ENCODE measurements at regions not wholly inside any gene's neighbourhood (a gene's known extent, or its start where the extent isn't known, plus 50 kb on each side); places are given as distances from the start of the nearest gene placed in this dataset.
"Not testable (repeated sequence)": the region's sequence is repeated elsewhere in the genome, so short reads cannot be mapped to it uniquely, and the experiment has no call there.

- DNase-seq = no peak
Observed at GRCh38 chr2:57368190-57368589, 678.4 kb upstream of the VRK2 start.

- DNase-seq = no peak
Observed at GRCh38 chr2:57370882-57371585, 675.6 kb upstream of the VRK2 start.

- DNase-seq = no peak
Observed at GRCh38 chr2:57372237-57372984, 674.2 kb upstream of the VRK2 start.

- DNase-seq = no peak
Observed at GRCh38 chr2:57373530-57373929, 673.1 kb upstream of the VRK2 start.

- DNase-seq = no peak
Observed at GRCh38 chr2:57376985-57377384, 669.6 kb upstream of the VRK2 start.

- DNase-seq = no peak
Observed at GRCh38 chr2:57386305-57386704, 660.3 kb upstream of the VRK2 start.

GRCh38 chr2:57396355-57397098, 650.1 kb upstream of the VRK2 start:
- DNase-seq = no peak

DNA sequence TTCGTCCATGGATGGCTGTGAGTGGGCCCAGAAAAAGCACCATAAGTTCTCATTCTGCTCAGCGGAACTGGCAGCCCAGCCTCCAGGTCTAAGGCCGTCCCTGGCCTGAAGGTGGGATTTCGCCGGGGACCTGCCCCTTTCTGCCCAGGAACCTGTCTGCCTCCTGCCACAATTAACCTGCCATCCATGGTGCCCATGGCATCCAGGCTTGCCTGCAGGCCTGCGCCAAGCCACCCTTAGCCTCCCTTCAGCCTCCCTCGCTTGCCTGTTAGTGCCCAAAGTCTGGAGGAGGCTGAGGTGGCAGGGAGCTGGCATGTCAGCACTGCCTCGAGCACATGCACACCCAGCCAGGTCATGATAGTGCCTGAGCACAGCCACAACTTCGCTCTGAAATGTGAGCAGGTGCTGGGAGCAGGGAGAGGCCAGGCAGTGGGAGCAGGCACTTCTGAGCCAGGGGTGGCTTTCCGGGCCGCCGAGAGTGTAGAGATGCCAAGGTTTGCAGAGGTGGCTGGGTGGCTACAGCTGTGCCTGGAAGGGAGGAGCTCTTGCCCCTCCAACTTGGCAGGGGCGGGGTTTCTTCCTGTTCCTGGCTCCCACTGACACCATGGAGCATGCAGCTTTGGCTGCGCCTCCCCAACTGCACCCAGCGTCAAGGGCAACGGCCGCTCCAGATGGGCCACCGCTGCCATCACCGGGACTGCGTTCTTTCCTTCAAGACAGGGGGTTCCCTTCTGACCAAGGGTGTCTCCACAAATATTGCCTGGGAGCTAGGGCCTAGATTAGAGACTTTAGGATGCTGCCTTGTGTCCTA, 648.9 kb upstream of the VRK2 start:
- DNase-seq = no peak

DNA sequence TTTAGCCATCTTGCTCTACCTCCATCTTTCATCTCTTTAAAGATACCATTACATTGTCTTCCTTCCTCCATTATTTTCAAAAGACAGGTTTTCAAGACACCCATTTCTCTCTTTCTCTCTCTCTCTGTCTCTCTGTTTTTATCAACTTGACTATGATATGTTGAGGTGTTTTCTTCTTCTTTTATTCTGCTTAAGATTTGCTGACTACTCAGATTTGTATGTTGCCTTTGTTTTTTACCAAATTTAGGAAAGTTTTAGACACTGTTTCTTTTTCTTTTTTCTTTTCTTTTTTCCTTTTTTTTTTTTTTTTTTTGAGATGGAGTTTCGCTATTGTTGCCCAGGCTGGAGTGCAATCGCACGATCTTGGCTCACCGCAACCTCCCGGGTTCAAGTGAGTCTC, 647.5 kb upstream of the VRK2 start:
- no peak for DNase-seq

- no peak for DNase-seq
Observed at GRCh38 chr2:57402096-57402495, 644.5 kb upstream of the VRK2 start.

DNA sequence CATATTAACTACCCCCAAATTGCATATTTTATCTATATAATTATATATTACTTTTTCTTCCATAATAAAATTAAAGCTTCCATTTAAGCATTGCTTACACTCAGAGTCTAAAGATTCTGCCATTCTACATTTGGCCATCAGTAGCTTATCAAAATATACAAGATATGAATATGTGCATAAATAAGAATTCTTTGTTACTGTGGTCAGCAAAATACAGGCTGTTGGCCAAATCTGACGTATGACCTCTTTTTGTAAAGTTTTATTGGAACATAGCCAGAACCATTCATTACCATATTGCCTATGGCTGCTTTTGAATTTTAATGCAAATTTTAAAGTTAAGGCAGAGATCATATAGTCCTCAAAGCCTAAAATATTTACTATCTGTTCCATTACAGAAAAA, 643.9 kb upstream of the VRK2 start:
- no peak for DNase-seq

GRCh38 chr2:57407772-57408201, 638.8 kb upstream of the VRK2 start:
- DNase-seq = no peak

DNA sequence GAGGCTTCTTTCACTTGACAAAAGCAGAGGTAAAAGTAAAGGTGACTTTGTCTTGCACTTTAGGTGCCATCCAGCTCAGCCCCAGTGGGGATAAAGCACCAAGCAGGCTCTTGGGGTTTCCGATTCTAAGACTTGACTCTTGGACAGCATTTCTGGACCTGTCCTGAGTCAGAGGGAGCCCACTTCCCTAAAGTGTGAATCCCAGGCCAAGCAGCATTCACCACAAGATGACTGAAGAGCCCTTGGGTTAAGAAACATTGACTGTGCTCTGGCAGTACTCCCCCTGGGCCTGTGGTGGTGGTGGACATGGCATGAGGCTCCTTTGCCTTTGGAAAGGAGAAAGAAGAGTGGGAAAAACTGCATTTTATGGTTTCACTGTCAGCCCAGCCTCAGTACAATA, 638.0 kb upstream of the VRK2 start:
- no peak for DNase-seq

GRCh38 chr2:57417007-57417406, 629.6 kb upstream of the VRK2 start:
- DNase-seq = no peak

GRCh38 chr2:57418859-57419346, 627.7 kb upstream of the VRK2 start:
- not testable (repeated sequence) for DNase-seq

GRCh38 chr2:57429831-57430230, 616.8 kb upstream of the VRK2 start:
- no peak for DNase-seq

GRCh38 chr2:57432528-57432927, 614.1 kb upstream of the VRK2 start:
- no peak for DNase-seq

DNA sequence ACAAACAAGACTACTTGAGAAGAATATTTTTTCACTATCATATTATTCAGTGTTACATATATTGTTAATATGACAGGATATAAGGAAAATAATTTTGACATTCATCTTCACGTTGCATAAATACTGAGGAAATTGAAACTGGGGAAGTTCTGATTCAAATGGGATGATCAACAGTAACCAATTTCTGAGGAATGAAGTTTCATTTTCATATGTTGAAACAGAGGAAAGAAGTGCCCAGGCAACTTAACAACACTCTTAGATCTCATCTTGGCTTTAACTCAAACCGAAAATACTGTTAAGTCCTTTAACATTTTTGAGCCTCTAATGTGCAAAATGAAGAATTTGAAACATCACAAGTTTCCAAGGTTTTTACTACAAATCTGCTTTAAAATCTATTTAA, 612.2 kb upstream of the VRK2 start:
- no peak for DNase-seq

DNA sequence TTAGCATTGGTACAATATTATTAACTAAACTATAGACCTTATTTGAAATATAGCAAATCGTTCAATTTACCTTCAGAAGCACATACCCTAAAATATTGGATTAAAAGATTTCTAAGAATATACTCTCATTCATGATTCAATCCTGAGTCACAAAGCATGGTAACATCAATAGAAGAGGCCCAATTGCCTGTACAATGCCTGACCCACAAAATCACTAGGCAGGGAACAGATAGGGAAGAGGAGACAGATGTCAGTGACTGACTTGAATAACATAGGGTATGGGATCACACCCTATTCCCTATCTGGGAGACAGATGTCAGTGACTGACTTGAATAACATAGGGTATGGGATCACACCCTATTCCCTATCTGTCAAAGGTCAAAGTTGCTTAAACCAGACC, 611.6 kb upstream of the VRK2 start:
- no peak for DNase-seq

GRCh38 chr2:57437077-57437476, 609.5 kb upstream of the VRK2 start:
- DNase-seq = no peak

GRCh38 chr2:57440437-57440836, 606.2 kb upstream of the VRK2 start:
- DNase-seq = no peak

DNA sequence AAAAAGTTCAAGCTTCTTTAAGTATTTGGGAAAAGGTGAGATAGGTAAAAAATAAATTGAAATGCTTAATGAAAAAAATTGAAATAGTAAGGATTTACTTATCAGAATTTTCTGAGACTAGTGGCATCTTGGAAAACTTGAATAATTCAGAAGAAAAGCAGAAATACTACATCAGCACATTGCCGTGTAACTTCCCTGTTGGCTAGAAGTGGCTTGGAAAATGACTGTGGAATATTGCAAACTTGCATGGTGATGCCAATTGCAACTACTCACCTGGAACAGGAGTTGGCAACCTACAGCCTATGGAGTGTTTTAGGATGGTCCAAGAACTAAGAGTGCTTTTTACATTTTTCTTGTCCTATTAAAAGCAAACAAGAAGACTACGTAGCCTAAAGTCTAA, 603.5 kb upstream of the VRK2 start:
- DNase-seq = no peak

- DNase-seq = no peak
Observed at GRCh38 chr2:57443973-57444521, 602.6 kb upstream of the VRK2 start.

All from activated CD4-positive, CD25-positive, alpha-beta regulatory T cell treated with anti-CD3 and anti-CD28 coated beads, Interleukin-2, amount 50 U/mL, for 72 hours (primary cell).